RWPE2 (cell line): ENCODE measurements at regions not wholly inside any gene's neighbourhood (a gene's known extent, or its start where the extent isn't known, plus 50 kb on each side); places are given as distances from the start of the nearest gene placed in this dataset.

Experiments
- ATAC-seq: fragments of 200-7000 bp; cut with Tn5 transposase; 3 replicates; pipeline ENCODE4 v1.9.1; 2021; ENCODE audit warnings: low read depth
- DNase-seq: peaks from one replicate; pipeline ENCODE4 v3.0.0-alpha.2; 2020; ENCODE audit warnings: low spot score
- H3K27ac ChIP-seq: fragments of 450-650 bp; 2 replicates; pipeline ENCODE4 v1.5.1; 2017; ENCODE audit warnings: mild to moderate bottlenecking; ENCODE audit not compliant: poor library complexity, severe bottlenecking
- H3K27me3 ChIP-seq: fragments of 250-450 bp; sonication (Bioruptor Pico); 2 replicates; pipeline ENCODE4 v1.5.1; 2021; ENCODE audit warnings: mild to moderate bottlenecking, moderate library complexity; ENCODE audit not compliant: insufficient read depth, poor library complexity, severe bottlenecking
- H3K36me3 ChIP-seq: fragments of 250-450 bp; sonication (Bioruptor Pico); 2 replicates; pipeline ENCODE4 v1.5.1; 2020; ENCODE audit warnings: low read depth, mild to moderate bottlenecking, moderate library complexity
- H3K4me1 ChIP-seq: fragments of 250-450 bp; sonication (Bioruptor Pico); 2 replicates; pipeline ENCODE4 v1.5.1; 2021; ENCODE audit warnings: mild to moderate bottlenecking, moderate library complexity; ENCODE audit not compliant: insufficient read depth, poor library complexity, severe bottlenecking
- H3K4me3 ChIP-seq: fragments of 250-450 bp; sonication (Bioruptor Pico); 2 replicates; pipeline ENCODE4 v1.5.1; 2021; ENCODE audit warnings: mild to moderate bottlenecking, moderate library complexity; ENCODE audit not compliant: severe bottlenecking
- H3K9me3 ChIP-seq: fragments of 250-450 bp; sonication (Bioruptor Pico); 2 replicates; pipeline ENCODE4 v1.5.1; 2021; ENCODE audit warnings: mild to moderate bottlenecking, moderate library complexity; ENCODE audit not compliant: severe bottlenecking
- TF ChIP-seq, protein P1 (sequence below): fragments of 450-650 bp; IDR thresholded peaks from one replicate; pipeline ENCODE4 v1.5.1; 2017; ENCODE audit warnings: mild to moderate bottlenecking, moderate library complexity; ENCODE audit not compliant: poor library complexity, severe bottlenecking

- Histone ChIP-seq H3K36me3 (no peaks in the 10 kb centered on the region), H3K9me3 (no peaks in the 10 kb centered on the region), H3K27me3 (no peaks in the 10 kb centered on the region), H3K27ac (no peak overlapping the region), H3K4me1 (no peaks in the 10 kb centered on the region), H3K4me3 (no peak overlapping the region)
- TF ChIP-seq, protein P1, sequence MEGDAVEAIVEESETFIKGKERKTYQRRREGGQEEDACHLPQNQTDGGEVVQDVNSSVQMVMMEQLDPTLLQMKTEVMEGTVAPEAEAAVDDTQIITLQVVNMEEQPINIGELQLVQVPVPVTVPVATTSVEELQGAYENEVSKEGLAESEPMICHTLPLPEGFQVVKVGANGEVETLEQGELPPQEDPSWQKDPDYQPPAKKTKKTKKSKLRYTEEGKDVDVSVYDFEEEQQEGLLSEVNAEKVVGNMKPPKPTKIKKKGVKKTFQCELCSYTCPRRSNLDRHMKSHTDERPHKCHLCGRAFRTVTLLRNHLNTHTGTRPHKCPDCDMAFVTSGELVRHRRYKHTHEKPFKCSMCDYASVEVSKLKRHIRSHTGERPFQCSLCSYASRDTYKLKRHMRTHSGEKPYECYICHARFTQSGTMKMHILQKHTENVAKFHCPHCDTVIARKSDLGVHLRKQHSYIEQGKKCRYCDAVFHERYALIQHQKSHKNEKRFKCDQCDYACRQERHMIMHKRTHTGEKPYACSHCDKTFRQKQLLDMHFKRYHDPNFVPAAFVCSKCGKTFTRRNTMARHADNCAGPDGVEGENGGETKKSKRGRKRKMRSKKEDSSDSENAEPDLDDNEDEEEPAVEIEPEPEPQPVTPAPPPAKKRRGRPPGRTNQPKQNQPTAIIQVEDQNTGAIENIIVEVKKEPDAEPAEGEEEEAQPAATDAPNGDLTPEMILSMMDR, result no peak
- ATAC-seq (no peak), DNase-seq (no peak)
These were observed 1219.8 kb upstream of the RAG2 start for GRCh38 chr11:37817727-37818270.

- no peak for ATAC-seq
- TF ChIP-seq, protein P1, result no peak
- Histone ChIP-seq H3K4me3 (no peak overlapping the region), H3K36me3 (no peaks in the 10 kb centered on the region), H3K9me3 (no peaks in the 10 kb centered on the region), H3K4me1 (no peaks in the 10 kb centered on the region), H3K27me3 (no peaks in the 10 kb centered on the region), H3K27ac (no peak overlapping the region)
- no peak for DNase-seq
These were observed 1214.3 kb upstream of the RAG2 start for GRCh38 chr11:37812281-37812880.

GRCh38 chr11:37811349-37811748, 1213.3 kb upstream of the RAG2 start:
- H3K4me1 ChIP-seq, result no peaks in the 10 kb centered on the region
- H3K27ac ChIP-seq, result no peak overlapping the region
- DNase-seq (no peak), ATAC-seq (no peak)
- H3K9me3 ChIP-seq, result no peaks in the 10 kb centered on the region
- TF ChIP-seq, protein P1, result no peak
- no peaks in the 10 kb centered on the region for H3K36me3 ChIP-seq
- H3K27me3 ChIP-seq, result no peaks in the 10 kb centered on the region
- no peak overlapping the region for H3K4me3 ChIP-seq

DNA sequence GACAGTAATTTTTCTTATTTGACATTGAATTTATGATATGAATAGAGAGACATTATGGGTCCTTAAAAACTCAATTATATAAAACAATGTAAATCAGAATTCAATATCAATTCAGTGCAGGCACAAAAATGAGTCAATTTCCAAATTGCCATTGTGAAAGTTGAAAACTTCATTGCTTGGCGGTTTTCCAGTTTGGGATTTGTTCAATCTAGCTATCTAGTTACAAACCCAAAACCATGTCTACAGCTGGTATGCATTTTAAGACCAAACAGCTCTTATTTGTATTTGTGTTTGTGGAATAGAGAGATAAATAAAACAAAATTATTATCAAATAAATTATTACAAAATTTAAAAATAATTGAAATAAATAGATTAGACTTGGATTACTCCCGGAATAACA, 1206.6 kb upstream of the RAG2 start:
- no peak for ATAC-seq
- Histone ChIP-seq H3K36me3 (no peaks in the 10 kb centered on the region), H3K27ac (no peak overlapping the region), H3K27me3 (no peaks in the 10 kb centered on the region), H3K9me3 (no peaks in the 10 kb centered on the region), H3K4me1 (no peaks in the 10 kb centered on the region), H3K4me3 (no peak overlapping the region)
- TF ChIP-seq, protein P1, result no peak
- no peak for DNase-seq

DNA sequence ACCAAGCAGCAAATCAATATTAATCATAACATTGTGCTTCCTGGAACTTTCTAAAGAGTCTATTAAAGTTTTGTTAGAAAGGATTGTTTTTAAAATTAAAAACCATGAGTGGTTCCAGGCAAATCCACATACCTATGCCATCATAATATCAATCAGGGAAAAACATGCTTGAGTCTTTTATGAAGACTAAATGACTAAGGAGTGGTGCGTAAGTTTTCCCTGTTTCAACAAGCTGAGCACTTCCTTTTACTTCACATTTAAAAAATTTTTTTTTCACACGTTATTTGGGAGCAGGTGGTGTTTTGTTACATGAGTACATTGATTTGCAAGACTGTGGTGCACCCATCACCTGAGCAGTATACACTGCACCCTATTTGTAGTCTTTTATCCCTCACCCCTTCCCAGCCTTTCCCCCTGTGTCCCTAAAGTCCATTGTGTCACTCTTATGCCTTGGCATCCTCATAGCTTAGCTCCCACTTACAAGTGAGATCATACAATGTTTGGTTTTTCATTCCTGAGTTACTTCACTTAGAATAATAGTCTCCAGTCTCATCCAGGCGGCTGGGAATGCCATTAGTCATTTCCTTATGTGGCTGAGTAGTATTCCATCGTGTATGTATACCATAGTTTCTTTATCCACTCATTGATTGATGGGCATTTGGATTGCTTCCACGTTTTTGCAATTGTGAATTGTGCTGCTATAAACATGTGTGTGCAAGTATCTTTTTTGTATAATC, 1190.3 kb upstream of the RAG2 start:
- Histone ChIP-seq H3K36me3 (no peaks in the 10 kb centered on the region), H3K4me1 (peaks cover 33% of the 10 kb centered on the region), H3K4me3 (no peak overlapping the region), H3K27me3 (no peaks in the 10 kb centered on the region), H3K9me3 (no peaks in the 10 kb centered on the region), H3K27ac (peak overlapping the region; percentile 99)
- ATAC-seq (peak; percentile 92), DNase-seq (peak; percentile 80)
- TF ChIP-seq, protein P1, result no peak
